ENCODE measurements at regions not wholly inside any gene's neighbourhood (a gene's known extent, or its start where the extent isn't known, plus 50 kb on each side); places are given as distances from the start of the nearest gene placed in this dataset.

GRCh38 chr6:145042559-145042958 lies 692.8 kb downstream of the EPM2A start:
- no peak for DNase-seq

DNA sequence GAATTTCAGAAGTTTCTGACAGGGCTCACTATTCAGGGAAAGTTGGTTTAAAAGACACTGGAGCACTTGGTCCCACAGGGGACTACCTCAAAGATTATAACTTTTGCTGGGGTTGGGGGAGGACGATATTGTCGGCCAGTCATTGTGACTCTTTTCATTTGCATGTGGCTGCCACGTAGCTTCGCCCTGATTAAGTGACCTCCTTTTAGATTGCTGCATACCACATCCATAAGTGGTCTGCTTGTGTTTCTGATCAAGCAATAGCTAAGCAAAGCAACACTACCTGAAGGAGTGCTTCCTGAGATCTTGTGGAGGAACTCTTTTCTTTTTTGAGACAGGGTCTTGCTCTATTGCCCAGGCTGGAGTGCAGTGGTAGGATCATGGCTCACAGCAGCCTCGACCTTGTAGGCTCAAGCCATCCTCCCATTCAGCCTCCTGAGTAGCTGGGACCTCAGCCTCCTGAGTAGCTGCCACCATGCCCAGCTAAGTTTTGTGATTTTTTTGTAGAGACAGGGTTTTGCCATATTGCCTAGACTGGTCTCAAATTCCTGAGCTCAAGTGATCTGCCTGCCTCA lies 691.3 kb downstream of the EPM2A start:
- DNase-seq: no peak

DNA sequence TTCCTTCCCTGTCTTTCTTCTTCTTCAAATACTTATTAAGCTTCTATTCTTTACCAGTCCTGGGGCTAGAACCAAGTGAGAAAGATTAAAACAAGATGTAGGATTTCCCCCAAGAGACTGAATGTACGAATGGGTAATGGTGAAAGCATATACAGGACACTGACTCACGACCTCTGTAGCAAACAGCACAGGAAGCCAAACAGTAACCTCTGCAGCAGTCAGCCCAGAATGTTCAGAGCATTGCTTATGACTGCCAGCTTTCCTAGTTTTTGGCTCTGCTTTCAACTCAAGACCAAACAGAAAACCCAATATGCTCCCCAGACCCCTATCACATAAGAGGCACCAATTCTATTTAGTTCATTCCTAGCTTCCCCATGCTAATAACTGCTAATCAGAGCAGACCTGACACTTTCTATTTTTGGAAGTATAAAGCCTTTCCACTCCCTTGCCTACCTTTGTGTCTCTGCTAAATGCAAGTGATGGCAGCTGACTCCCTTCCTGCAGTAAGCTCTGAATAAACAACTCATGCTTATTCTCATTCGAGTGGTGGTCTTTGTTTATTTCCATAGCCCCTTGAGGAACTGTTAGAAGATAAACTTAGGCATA lies 690.6 kb downstream of the EPM2A start:
- no peak for DNase-seq

DNA sequence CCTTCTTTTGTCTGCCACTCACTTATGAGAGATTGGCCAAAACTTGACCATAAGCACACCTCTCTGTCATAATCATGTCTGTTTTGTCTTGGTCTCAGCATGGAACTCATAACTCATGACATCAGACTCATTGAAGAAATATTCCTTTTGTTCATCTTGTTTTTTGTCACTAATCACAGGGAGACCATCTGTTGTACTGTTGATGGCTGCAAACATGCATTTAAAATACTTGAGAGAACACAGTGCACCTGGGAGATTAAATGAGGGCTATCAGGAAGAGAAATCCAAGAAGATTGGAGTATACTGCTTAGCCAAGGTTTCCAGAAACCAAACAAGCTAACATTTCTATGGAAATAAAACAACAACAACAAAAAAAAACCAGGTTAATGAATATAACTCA lies 689.7 kb downstream of the EPM2A start:
- DNase-seq: no peak

GRCh38 chr6:145047891-145048290 lies 687.4 kb downstream of the EPM2A start:
- no peak for DNase-seq

GRCh38 chr6:145051661-145052060 lies 683.7 kb downstream of the EPM2A start:
- DNase-seq: no peak

- DNase-seq: no peak
Measured at GRCh38 chr6:145055567-145055966, 679.8 kb downstream of the EPM2A start.

DNA sequence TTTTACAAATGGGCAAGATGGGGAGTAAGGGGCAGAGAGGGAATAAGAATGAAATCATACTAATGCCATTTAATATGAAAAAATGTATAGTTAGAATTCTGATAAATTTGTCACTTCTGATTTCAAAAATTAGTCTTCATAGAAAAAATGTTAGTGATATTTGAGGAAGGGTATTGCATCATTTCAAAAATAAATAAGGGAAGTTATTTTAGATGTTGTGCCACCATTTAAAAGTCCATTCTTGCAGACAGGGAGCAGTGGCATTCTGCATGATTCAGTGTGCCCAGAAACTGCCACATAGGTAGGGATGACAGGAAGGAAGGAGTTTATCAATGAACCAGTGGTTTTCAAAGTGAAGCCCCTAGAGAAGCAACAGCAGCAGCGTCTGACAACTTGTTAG lies 674.6 kb downstream of the EPM2A start:
- no peak for DNase-seq

GRCh38 chr6:145063091-145063490 lies 672.2 kb downstream of the EPM2A start:
- DNase-seq: no peak

- DNase-seq: no peak
Measured at GRCh38 chr6:145067430-145067829, 667.9 kb downstream of the EPM2A start.

GRCh38 chr6:145068577-145068976 lies 666.7 kb downstream of the EPM2A start:
- DNase-seq: no peak

GRCh38 chr6:145069966-145070365 lies 665.4 kb downstream of the EPM2A start:
- no peak for DNase-seq

GRCh38 chr6:145070791-145071190 lies 664.5 kb downstream of the EPM2A start:
- no peak for DNase-seq

GRCh38 chr6:145071836-145072235 lies 663.5 kb downstream of the EPM2A start:
- no peak for DNase-seq

- no peak for DNase-seq
Measured at GRCh38 chr6:145073811-145074210, 661.5 kb downstream of the EPM2A start.

- no peak for DNase-seq
Measured at GRCh38 chr6:145074805-145075204, 660.5 kb downstream of the EPM2A start.

DNA sequence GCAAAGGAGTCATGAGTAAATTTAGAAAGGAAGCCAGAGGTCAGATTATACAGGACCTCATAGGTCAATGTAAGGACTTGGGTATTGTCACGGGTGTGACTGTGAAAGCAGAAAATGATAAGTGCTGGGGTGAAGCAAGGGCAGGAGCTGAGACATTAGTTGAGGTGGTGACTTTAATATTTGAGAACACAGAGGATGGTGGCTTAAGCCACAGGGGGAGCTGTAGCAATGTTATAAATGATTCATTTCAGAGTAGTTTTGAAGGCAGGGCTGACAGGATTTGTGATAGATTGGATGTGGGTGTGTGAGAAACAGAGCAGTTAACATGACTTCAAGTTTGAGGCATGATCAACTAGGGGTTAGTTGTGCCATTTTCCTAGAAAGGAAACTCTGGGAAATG lies 659.9 kb downstream of the EPM2A start:
- DNase-seq: no peak

DNA sequence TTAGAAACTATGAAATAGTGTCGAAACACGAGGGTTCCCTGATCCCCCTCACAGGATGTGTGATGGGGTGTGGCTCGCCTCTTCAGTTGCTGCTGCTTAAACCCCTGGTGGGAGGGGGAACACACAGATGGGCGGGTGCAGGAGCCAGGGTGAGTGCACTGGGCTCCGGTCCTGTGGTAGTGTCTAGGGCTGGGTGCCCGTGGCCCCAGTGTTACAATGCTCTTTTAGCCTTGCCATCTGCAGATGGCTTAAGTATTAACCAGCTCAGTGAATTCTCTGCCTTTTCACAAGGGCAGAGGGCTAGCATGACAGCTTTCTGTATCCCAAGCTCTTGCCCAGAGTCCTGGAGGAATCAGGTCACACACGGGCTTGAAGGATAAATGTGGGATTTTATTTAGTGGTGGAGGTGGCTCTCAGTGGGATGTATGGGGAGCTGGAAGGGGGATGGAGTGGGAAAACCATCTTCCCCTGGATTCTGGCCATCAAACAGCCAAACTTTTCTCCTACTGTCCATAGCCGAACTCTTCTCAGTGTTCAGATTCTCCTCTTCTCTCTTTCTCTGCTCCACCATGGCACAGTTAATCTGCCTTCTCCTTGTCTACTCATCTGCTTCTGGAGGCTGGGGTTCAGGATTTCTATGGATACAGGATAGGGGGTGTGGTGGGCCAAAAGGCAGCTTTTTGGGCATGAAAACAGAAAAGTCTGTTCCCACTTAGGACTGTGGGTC lies 659.0 kb downstream of the EPM2A start:
- DNase-seq: no peak

DNA sequence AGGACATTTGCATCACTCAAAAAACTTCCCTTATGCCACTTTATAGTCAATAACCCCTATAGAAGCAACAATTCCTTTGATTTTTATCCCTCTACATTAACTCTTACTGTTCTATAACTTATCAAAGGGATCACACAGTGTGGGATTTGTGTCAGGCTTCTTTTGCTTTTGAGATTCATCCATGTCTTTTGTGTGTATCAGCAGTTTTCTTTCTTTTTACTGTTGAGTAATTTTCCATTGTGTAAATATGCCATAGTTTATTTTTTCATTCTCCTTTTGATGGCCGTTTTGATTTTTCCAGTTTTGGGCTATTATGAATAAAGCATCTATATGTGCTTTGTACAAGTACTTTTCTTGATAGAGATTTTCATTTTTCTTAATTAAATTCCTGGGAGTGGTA lies 657.9 kb downstream of the EPM2A start:
- no peak for DNase-seq

DNA sequence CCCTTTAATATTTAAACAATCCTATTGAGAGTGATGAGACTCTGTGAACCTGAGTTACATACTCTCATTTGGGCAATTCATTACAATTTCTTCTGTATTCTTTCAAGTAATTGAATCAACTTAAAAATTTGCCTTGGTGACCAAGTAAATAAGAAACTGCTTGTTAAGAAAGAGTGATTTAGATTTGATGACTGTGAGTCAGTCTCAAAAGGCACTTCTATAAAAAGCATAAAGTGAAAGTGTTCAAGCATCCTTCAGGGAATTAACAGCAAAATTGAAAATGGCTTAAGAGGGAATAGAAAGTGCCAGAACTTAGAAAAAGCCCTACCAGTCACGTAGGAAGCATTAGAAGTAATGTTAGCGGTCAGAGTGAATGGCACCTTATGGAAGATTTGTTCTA lies 654.7 kb downstream of the EPM2A start:
- DNase-seq: no peak

GRCh38 chr6:145081677-145082076 lies 653.6 kb downstream of the EPM2A start:
- DNase-seq: no peak

GRCh38 chr6:145082359-145082758 lies 653.0 kb downstream of the EPM2A start:
- DNase-seq: no peak

DNA sequence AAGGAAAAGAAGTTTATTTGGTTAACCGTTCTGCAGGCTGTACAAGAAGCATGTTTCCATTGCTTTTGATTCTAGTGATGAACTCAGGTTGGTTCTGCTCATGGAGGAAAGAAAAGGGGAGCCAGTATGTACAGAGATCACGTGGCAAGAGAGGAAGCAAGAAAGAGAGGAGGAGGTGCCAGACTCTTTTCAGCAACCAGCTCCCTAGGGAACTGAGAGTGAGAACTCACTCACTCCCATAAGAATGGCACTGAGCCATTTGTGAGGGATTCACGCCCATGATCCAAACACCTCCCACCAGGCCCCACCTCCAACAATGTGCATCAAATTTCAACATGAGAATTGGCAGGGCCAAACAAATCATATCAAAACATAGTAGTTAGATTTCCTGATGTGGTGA lies 649.1 kb downstream of the EPM2A start:
- DNase-seq: no peak

DNA sequence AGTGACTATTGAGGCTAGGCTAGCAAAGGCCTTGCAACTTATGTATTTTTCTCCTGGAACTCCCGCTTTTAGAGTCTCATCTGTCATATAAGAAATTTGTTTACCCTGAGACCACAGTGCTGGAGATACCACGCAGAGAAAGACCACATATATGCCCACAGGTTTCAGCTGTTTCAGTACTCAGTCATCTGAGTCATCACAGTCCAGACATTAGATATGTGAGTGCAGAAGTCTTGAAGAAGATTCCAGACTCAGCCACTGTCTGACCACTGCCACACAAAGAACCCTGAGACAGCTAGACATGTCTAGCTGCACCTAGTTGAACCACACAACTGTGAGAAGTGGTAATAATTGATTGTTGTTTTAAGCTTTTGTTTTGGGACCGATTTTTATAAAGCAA lies 648.3 kb downstream of the EPM2A start:
- no peak for DNase-seq

Data from GOT3 (cell line).